K562 (cell line): ENCODE measurements at regions not wholly inside any gene's neighbourhood (a gene's known extent, or its start where the extent isn't known, plus 50 kb on each side); places are given as distances from the start of the nearest gene placed in this dataset.
A peak's percentile ranks its signal among the peaks of the same experiment; 100 is the strongest.

Source experiments
- ATAC-seq: fragments of 200-7000 bp; cut with Tn5 transposase; 3 replicates; pipeline ENCODE4 v1.9.1; 2020; ENCODE audit warnings: moderate library complexity
- BruUV-seq: library from RNA; stranded (reverse); fragments of 400-500 nt; replicated peaks from 2 replicates; lab custom pipeline; 2021; lab: Mats Ljungman, UMichigan
- CTCF ChIA-PET: fragments of 300-600 bp; formaldehyde crosslinking; extraction: SDS; loops from one replicate; lab custom pipeline; 2021; ENCODE audit warnings: low intra/inter-chr PET ratio; lab: Yijun Ruan, JAX
- POLR2A ChIA-PET: fragments of 300-600, 350-650 bp; sonication (Branson Sonifier 250); formaldehyde crosslinking; extraction: SDS; loops from one replicate; lab custom pipeline; 2021; ENCODE audit warnings: antibody characterized with exemption, inconsistent platforms; lab: Yijun Ruan, JAX
- DNase-seq, 4 experiments: peaks; one replicate each; pipeline versions ENCODE4 v3.0.0 to v3.0.0-alpha.2; 2011 to 2018; ENCODE audit warnings: low spot score in 3 of 4, mixed read lengths in 3 of 4; ENCODE audit errors: extremely low read depth in 1 of 4
- FAIRE-seq: peaks from 2 replicates; lab custom pipeline; 2011; peaks lifted over from hg19 to GRCh38; lab: Jason Lieb, UNC
- H2AFZ ChIP-seq: 2 replicates; pipeline ENCODE4 v1.6.0; 2011; ENCODE audit warnings: low read depth, low read length, control low read depth, inconsistent platforms
- H3K27ac ChIP-seq: fragments of 200-600 bp; 3 replicates; pipeline ENCODE4 v1.8.0; 2011; ENCODE audit warnings: low read depth, mild to moderate bottlenecking, control low read depth, inconsistent platforms, low read length, moderate library complexity, mixed read lengths; ENCODE audit errors: extremely low read depth
- H3K27me3 ChIP-seq, 2 experiments: fragments of 300-600 bp in 1 of 2; 2 replicates in 1 of 2; 3 replicates in 1 of 2; pipeline versions ENCODE4 v1.6.0 to v1.8.0; 2011; ENCODE audit warnings: inconsistent platforms in 2 of 2, low read length in 2 of 2, mild to moderate bottlenecking in 1 of 2, mixed read lengths in 1 of 2, moderate library complexity in 1 of 2; ENCODE audit not compliant: control insufficient read depth in 2 of 2, insufficient read depth in 2 of 2
- H3K36me3 ChIP-seq: fragments of 300-600 bp; 3 replicates; pipeline ENCODE4 v1.8.0; 2011; ENCODE audit warnings: mild to moderate bottlenecking, low read length, inconsistent platforms; ENCODE audit not compliant: control insufficient read depth, insufficient read depth
- H3K4me1 ChIP-seq, 2 experiments: fragments of 200-600 bp in 1 of 2; replicated peaks in 1 of 2; 2 replicates in 1 of 2; 3 replicates in 1 of 2; pipeline versions ENCODE4 v1.5.1 to v1.8.0; 2011; ENCODE audit warnings: inconsistent platforms in 2 of 2, low read length in 2 of 2, mild to moderate bottlenecking in 1 of 2, mixed read lengths in 1 of 2, moderate library complexity in 1 of 2; ENCODE audit not compliant: control insufficient read depth in 2 of 2, insufficient read depth in 2 of 2
- H3K4me2 ChIP-seq: 2 replicates; pipeline ENCODE4 v1.6.1; 2011; ENCODE audit warnings: low read length, control low read depth, inconsistent platforms, mixed read lengths; ENCODE audit not compliant: insufficient read depth
- H3K4me3 ChIP-seq: fragments of 200-600 bp; sonication (generic), shearing (Covaris generic); 2 replicates; pipeline ENCODE4 v1.5.1; 2016; ENCODE audit warnings: control low read depth, inconsistent platforms
- H3K79me2 ChIP-seq: fragments of 200-600 bp; 3 replicates; pipeline ENCODE4 v1.8.0; 2011; ENCODE audit warnings: low read length, inconsistent platforms; ENCODE audit not compliant: control insufficient read depth, insufficient read depth
- H3K9ac ChIP-seq, 2 experiments: 2 replicates each; pipeline versions ENCODE4 v1.6.0 to v1.6.1; 2011; ENCODE audit warnings: low read depth in 2 of 2, low read length in 2 of 2, control low read depth in 1 of 2, inconsistent platforms in 1 of 2, mild to moderate bottlenecking in 1 of 2, mixed read lengths in 1 of 2; ENCODE audit not compliant: insufficient read depth in 1 of 2
- H3K9me1 ChIP-seq: one replicate; pipeline ENCODE4 v1.6.0; 2011; ENCODE audit warnings: inconsistent platforms, mild to moderate bottlenecking, low read length, moderate library complexity; ENCODE audit not compliant: control insufficient read depth, insufficient read depth
- H3K9me3 ChIP-seq: replicated peaks from 2 replicates; pipeline ENCODE4 v1.5.1; 2011; ENCODE audit warnings: low read depth, low read length, inconsistent platforms; ENCODE audit not compliant: control insufficient read depth, insufficient read depth
- H4K20me1 ChIP-seq: replicated peaks from 2 replicates; pipeline ENCODE4 v1.6.1; 2011; ENCODE audit warnings: low read length, inconsistent platforms, mixed read lengths; ENCODE audit not compliant: control insufficient read depth, insufficient read depth
- HDAC6 ChIP-seq: IDR thresholded peaks from 2 replicates; pipeline ENCODE4 v1.6.1; 2012; ENCODE audit warnings: low read depth, mild to moderate bottlenecking, control low read depth, inconsistent platforms, low read length, moderate library complexity
- RREB1 ChIP-seq: fragments of 250-450 bp; sonication (Bioruptor Pico); IDR thresholded peaks from 2 replicates; pipeline ENCODE4 v1.4.0; 2020
- WGBS: fragments of 100-300 bp; shearing (Covaris generic); methylation state at CpG from one replicate; pipeline ENCODE4 v1.1.6; 2016; ENCODE audit warnings: low coverage, mixed read lengths; ENCODE audit not compliant: insufficient coverage; ENCODE audit errors: missing lambda C conversion rate; 5-methylcytosine and 5-hydroxymethylcytosine counted together
- in situ Hi-C: fragments of 300-500 bp; cut with MboI; formaldehyde crosslinking; loops from 4 replicates; pipeline ENCODE4 v1.15.0; 2018; ENCODE audit warnings: inconsistent platforms, mixed read lengths
- intact Hi-C: fragments of 100-400 bp; cut with micrococcal nuclease; formaldehyde crosslinking; loops from 2 replicates; pipeline ENCODE4 v1.14.2; 2022

- H4K20me1 ChIP-seq: no peaks in the 10 kb centered on the region
- H3K9ac ChIP-seq: no peak overlapping the region
- no TSS peak for BruUV-seq
- CTCF ChIA-PET: no interaction called here
- no peak overlapping the region for H3K4me3 ChIP-seq
- in situ Hi-C loops (no loop called here), intact Hi-C loops (no loop called here)
- H3K4me1 ChIP-seq: 0 out of 5 replicates have a peak, but pooled peaks cover 0 to 4% of the 10 kb centered on the region in 2 experiments
- H3K79me2 ChIP-seq: no peaks in the 10 kb centered on the region
- H3K27me3 ChIP-seq: peaks cover 0 to 7% of the 10 kb centered on the region in 2 experiments; a peak in 2 of 5 replicates
- no peak for FAIRE-seq
- no peak overlapping the region for H2AFZ ChIP-seq
- WGBS: 10% methylated on average over 28 of the region's 42 CpGs
- H3K36me3 ChIP-seq: no peaks in the 10 kb centered on the region
- H3K9me1 ChIP-seq: no peaks in the 10 kb centered on the region
- DNase-seq: no peak
- POLR2A ChIA-PET: no interaction called here
- H3K27ac ChIP-seq: no peak overlapping the region
- H3K9me3 ChIP-seq: no peaks in the 10 kb centered on the region
- no peak overlapping the region for H3K4me2 ChIP-seq
- TF ChIP-seq RREB1 (CRISPR knock-in tag) (no peak), HDAC6 (peak; percentile 60; the same call in 1 of the 2 replicates)
- ATAC-seq: no peak
Measured at GRCh38 chr9:89234205-89235067, 55.8 kb upstream of the SHC3 start.
